ENCODE measurements at regions not wholly inside any gene's neighbourhood (a gene's known extent, or its start where the extent isn't known, plus 50 kb on each side); places are given as distances from the start of the nearest gene placed in this dataset.

- TF ChIP-seq, protein P1, sequence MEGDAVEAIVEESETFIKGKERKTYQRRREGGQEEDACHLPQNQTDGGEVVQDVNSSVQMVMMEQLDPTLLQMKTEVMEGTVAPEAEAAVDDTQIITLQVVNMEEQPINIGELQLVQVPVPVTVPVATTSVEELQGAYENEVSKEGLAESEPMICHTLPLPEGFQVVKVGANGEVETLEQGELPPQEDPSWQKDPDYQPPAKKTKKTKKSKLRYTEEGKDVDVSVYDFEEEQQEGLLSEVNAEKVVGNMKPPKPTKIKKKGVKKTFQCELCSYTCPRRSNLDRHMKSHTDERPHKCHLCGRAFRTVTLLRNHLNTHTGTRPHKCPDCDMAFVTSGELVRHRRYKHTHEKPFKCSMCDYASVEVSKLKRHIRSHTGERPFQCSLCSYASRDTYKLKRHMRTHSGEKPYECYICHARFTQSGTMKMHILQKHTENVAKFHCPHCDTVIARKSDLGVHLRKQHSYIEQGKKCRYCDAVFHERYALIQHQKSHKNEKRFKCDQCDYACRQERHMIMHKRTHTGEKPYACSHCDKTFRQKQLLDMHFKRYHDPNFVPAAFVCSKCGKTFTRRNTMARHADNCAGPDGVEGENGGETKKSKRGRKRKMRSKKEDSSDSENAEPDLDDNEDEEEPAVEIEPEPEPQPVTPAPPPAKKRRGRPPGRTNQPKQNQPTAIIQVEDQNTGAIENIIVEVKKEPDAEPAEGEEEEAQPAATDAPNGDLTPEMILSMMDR (IDR thresholded peaks at IDR 0.05 in 4 of 5, conservative IDR thresholded peaks at IDR 0.05 in 1 of 5): no peak
- no peak for TF ChIP-seq POLR2A (IDR thresholded peaks at IDR 0.05)
These were observed 60.6 kb downstream of the RGS2 start for GRCh38 chr1:192869308-192869940.
